ENCODE measurements at regions not wholly inside any gene's neighbourhood (a gene's known extent, or its start where the extent isn't known, plus 50 kb on each side); places are given as distances from the start of the nearest gene placed in this dataset.

- TF ChIP-seq, protein P1, sequence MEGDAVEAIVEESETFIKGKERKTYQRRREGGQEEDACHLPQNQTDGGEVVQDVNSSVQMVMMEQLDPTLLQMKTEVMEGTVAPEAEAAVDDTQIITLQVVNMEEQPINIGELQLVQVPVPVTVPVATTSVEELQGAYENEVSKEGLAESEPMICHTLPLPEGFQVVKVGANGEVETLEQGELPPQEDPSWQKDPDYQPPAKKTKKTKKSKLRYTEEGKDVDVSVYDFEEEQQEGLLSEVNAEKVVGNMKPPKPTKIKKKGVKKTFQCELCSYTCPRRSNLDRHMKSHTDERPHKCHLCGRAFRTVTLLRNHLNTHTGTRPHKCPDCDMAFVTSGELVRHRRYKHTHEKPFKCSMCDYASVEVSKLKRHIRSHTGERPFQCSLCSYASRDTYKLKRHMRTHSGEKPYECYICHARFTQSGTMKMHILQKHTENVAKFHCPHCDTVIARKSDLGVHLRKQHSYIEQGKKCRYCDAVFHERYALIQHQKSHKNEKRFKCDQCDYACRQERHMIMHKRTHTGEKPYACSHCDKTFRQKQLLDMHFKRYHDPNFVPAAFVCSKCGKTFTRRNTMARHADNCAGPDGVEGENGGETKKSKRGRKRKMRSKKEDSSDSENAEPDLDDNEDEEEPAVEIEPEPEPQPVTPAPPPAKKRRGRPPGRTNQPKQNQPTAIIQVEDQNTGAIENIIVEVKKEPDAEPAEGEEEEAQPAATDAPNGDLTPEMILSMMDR (IDR thresholded peaks at IDR 0.05; ENCODE audit: insufficient read depth, low read length, poor library complexity, severe bottlenecking): no peak
- no peak for TF ChIP-seq EZH2phosphoT487 (conservative IDR thresholded peaks at IDR 0.05; ENCODE audit: low read length)
Observed at GRCh38 chr10:10579709-10580108, 438.0 kb upstream of the CELF2 start.
